Left renal pelvis (tissue), 4 donors: ENCODE measurements at regions not wholly inside any gene's neighbourhood (a gene's known extent, or its start where the extent isn't known, plus 50 kb on each side); places are given as distances from the start of the nearest gene placed in this dataset.
A peak's percentile ranks its signal among the peaks of the same experiment; 100 is the strongest.

Experiments
- DNase-seq, 4 donors: peaks; one replicate each; pipeline ENCODE4 v3.0.0-alpha.2; 2013; ENCODE audit warnings: low read depth in 4 of 4, low spot score in 3 of 4

DNA sequence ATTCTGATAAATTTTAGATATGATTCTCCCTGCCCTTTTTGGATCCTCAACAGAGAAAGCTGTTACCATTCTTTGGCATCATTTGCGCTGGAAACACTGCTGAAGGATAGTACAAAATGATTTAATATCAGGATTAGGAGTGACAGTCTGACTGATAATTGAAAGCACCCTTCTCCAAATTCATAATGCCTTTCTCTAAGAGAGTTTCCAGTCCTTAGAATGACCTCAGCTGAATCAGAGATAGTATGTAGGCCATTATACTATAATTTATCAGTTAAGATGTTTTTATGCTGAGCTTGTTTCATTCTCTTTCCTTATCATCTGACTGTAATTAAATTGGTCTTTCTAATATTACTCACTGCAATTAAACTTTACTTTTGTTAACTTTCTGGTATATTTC, 166.7 kb downstream of the ZNF326 start:
- DNase-seq: no peak

- DNase-seq: no peak
These were observed 161.0 kb downstream of the ZNF326 start for GRCh38 chr1:90155721-90156487.

GRCh38 chr1:90154711-90155110, 159.8 kb downstream of the ZNF326 start:
- DNase-seq: no peak

DNA sequence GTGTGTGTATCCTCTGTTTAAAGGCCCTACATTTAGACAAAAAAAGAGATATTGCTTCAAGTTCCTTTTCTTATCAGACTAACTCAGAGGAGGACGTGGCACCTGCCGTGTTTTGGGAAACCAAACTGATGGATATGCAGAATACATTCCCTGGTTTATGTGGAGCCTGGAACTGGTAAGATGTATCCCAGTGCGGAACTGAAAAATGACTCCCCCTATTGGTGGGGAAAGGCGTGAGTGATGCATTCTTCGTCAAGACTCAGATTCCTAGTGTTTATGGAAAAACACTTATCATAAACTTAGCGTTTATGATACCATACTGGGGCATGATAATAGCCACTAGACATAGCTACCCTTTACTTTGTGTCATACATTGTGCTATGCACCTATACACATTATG, 154.2 kb downstream of the ZNF326 start:
- no peak for DNase-seq

- no peak for DNase-seq
These were observed 152.2 kb downstream of the ZNF326 start for GRCh38 chr1:90147093-90147492.

GRCh38 chr1:90144820-90145219, 149.9 kb downstream of the ZNF326 start:
- DNase-seq: no peak

- no peak for DNase-seq
These were observed 148.7 kb downstream of the ZNF326 start for GRCh38 chr1:90143591-90143990.

- no peak for DNase-seq
These were observed 147.8 kb downstream of the ZNF326 start for GRCh38 chr1:90142697-90143096.

GRCh38 chr1:90139837-90140236, 144.9 kb downstream of the ZNF326 start:
- no peak for DNase-seq

- no peak for DNase-seq
These were observed 140.4 kb downstream of the ZNF326 start for GRCh38 chr1:90135286-90135685.

- no peak for DNase-seq
These were observed 139.5 kb downstream of the ZNF326 start for GRCh38 chr1:90134175-90134955.

DNA sequence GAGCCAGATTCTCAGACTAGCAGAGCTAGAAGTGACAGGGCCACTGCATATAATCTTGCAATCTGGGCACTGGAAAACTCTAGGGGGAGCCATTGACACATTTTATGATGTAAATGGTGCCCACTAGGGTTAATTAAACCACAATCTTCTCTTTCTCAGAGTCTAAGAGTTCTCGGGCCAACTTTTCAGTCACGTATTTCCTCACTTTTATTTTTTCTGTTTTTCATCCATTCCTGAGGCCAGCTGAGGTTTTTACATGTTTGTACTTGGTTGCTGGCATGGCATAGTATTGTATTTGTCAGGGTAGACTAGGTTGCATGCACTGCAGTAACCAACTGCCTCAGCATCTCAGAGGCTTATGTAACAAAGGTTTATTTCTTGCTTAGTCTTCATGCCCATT, 138.2 kb downstream of the ZNF326 start:
- peak in 2 of 4 donors; percentile 16 to 21 for DNase-seq

DNA sequence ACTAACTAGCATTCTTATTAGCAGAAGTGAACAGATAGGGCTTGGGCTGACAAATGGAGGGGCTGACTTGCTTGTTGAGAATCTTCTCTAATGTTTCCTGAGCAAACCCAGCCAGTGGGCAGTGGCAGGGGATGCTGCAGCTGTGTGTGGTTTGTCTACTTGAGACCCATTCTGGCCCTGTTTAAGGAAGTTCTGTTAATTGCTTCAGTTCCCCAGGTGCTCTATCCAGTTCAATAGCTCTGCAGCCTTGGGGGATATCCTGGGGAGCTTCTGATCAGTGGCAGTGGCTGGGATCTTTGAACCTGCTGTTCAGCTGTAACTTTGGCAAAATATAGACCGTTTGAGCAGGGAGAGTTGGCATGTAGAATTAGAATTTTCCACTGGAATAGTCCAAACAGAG, 137.4 kb downstream of the ZNF326 start:
- DNase-seq: no peak

DNA sequence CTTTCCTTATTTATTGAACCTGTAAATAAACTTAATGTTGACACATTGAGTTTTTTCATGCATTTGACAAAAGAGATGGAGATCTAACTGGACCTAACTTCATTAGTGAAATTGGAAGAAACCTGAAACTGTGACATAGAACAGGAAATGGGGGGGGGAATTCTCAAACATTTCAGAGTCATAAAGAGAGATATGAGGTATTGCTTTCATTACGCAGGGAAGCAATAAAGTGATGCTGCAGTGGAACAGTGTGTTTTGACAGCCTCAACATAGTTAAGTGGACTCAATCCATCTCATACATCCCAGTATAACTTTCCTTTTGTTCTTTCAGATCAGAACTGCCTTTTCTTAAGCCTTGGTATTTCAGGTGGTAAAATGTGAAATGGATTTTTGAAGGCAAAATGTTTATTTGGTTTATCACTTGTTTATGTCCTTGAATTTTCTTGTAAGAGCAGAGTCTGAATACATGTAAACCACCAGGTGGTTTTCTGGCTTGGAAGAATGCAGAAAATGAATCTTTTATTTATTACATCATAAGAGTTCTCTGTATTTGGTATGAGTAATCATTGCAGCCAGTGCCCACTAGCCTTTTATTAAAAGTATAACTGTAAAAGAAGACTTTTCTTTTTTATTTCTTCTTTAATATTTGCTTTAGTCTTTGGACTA, 132.5 kb downstream of the ZNF326 start:
- DNase-seq: no peak

DNA sequence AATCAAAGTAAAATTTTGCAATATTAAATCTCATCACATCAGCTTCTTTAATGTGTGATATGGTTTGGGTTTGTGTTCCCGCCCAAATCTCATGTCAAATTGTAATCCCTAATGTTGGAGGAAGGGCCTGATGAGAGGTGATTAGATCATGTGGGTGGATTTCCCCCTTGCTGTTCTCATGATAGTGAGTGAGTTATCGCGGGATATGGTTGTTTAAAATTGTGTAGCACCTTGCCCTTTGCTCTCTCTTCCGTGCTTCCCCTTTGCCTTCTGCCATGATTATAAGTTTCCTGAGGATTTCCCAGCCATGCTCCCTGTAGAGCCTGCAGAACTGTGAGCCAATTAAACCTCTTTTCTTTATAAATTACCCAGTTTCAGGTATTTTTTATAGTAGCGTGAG, 131.9 kb downstream of the ZNF326 start:
- DNase-seq: no peak

GRCh38 chr1:90122654-90123340, 127.9 kb downstream of the ZNF326 start:
- no peak for DNase-seq

GRCh38 chr1:90114521-90115141, 119.7 kb downstream of the ZNF326 start:
- DNase-seq: peak in 2 of 4 donors; percentile 27 to 39

DNA sequence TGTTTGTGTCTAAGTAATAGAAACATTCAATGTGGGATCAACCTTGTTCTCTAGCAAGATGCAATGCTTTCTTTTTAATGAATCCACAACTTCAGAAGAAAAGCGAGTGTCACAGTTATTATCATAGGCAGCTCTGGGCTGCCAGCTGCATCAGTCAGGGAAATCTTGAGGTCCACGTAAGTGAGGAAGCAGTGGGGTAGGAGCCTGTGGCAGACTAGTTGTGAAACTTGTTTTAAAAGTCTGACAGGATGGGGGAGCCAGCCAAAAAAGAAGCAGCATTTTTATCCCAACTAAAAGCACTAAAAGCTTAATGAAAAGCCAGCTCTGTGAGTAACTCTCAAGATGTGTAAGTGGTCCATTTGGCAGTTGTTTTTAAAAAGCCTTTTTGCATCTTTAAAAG, 113.1 kb downstream of the ZNF326 start:
- no peak for DNase-seq

- no peak for DNase-seq
These were observed 111.4 kb downstream of the ZNF326 start for GRCh38 chr1:90106311-90106710.

DNA sequence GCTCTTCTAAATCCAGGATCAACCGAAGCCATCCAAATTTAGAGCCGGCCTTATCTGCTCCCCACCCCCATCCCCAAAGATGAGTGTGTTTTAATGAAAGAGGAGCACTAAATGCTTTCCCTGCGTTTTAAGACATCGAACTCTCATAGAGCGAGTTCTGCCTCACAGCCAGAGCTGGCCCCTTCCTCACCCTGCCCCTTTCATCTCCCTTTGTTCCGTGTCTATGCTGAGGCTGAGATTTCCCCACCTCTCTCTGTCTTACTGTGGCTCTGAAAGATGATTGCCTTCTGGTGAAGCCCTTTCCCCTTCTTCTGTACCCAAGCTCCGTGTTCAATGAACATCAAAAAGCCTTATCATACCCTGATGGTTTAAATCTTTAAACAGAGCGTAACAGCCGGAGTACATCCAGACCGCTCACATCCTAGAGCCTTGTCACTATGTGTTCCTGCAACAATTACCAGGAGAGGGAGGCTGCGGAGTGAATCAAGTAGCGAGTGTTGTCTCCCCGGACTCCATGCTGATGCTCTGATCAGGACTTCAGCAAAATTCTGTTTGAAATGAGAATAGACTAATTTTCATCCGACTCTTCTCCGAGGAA, 110.1 kb downstream of the ZNF326 start:
- no peak for DNase-seq
